ENCODE measurements at regions not wholly inside any gene's neighbourhood (a gene's known extent, or its start where the extent isn't known, plus 50 kb on each side); places are given as distances from the start of the nearest gene placed in this dataset.

GRCh38 chr17:54324813-54325212, 502.1 kb downstream of the KIF2B start:
- TF ChIP-seq CTCF (IDR thresholded peaks at IDR 0.05; ENCODE audit: low read length) (no peak), EZH2 (IDR thresholded peaks at IDR 0.05; ENCODE audit: borderline replicate concordance, low read length) (no peak)

All from OCI-LY1 (cell line).